Thyroid gland (tissue), 4 donors: ENCODE measurements at regions not wholly inside any gene's neighbourhood (a gene's known extent, or its start where the extent isn't known, plus 50 kb on each side); places are given as distances from the start of the nearest gene placed in this dataset.

Experiments used
- DNase-seq, 2 donors: peaks; one replicate each; pipeline ENCODE4 v3.0.0-alpha.2; 2019
- H3K27ac ChIP-seq, 3 donors: fragments of 200-600 bp; sonication (generic); 1 replicate in 2 of 3; 2 replicates in 1 of 3; pipeline ENCODE4 v1.5.1; 2016 to 2019; ENCODE audit warnings: mild to moderate bottlenecking in 1 of 3, moderate library complexity in 1 of 3
- H3K27me3 ChIP-seq: fragments of 200-600 bp; sonication (generic); one replicate; pipeline ENCODE4 v1.5.1; 2019
- H3K36me3 ChIP-seq, 2 donors: fragments of 200-600 bp; sonication (generic); one replicate each; pipeline ENCODE4 v1.5.1; 2016 to 2019
- H3K4me1 ChIP-seq, 2 donors: fragments of 200-600 bp; sonication (generic); one replicate each; pipeline ENCODE4 v1.5.1; 2017 to 2019
- H3K4me3 ChIP-seq, 3 donors: fragments of 200-600 bp; sonication (generic); replicated peaks in 1 of 3; 1 replicate in 2 of 3; 2 replicates in 1 of 3; pipeline ENCODE4 v1.5.1; 2016; ENCODE audit warnings: mild to moderate bottlenecking in 1 of 3
- H3K9me3 ChIP-seq: fragments of 200-600 bp; sonication (generic); one replicate; pipeline ENCODE4 v1.5.1; 2017
- POLR2A ChIP-seq, 2 donors: fragments of 450-650 bp; IDR thresholded peaks; one replicate each; pipeline ENCODE4 v1.6.1; 2017; ENCODE audit warnings: antibody characterized with exemption in 2 of 2, mild to moderate bottlenecking in 2 of 2, moderate library complexity in 1 of 2
- WGBS, 2 donors: methylation state at CpG; one replicate each; pipeline ENCODE4 v1.1.5; 2017; 5-methylcytosine and 5-hydroxymethylcytosine counted together
- intact Hi-C: fragments of 100-400 bp; cut with DNase I; formaldehyde crosslinking; loops from one replicate; pipeline ENCODE4 v1.15.1; 2023
- TF ChIP-seq, protein P1 (sequence below), 6 experiments: fragments of 200-600 bp in 3 of 6; fragments of 450-650 bp in 3 of 6; sonication (generic) in 3 of 6; IDR thresholded peaks; one replicate each; pipeline ENCODE4 v1.5.1; 2016 to 2019; ENCODE audit warnings: antibody characterized with exemption in 6 of 6, mild to moderate bottlenecking in 2 of 6, inconsistent platforms in 1 of 6, moderate library complexity in 1 of 6

DNA sequence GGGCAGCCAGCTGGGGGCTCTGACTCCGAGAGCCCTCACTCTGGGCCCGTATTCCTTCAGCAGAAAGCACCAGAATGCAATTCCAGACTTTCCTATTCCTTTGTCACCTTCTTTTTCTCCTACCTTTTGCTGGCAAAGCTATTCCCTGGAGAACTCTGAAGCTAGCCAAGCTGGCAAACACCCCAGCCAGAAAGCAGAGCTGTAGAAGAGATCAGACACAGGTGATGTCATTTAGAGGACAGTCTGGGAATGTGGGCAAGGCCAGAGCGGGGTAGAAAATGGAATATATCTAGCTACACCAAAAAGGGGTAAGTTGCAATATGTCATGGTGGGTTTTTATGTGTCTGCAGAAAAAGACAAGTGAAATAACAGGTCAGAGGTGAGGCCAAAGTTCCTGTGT, 205.1 kb downstream of the NXPE2 start:
- no peaks in the 10 kb centered on the region for H3K9me3 ChIP-seq
- H3K27me3 ChIP-seq: no peaks in the 10 kb centered on the region
- no peaks in the 10 kb centered on the region for H3K36me3 ChIP-seq
- DNase-seq: peak; percentile 19 to 41
- intact Hi-C loops: no loop called here
- no peak overlapping the region for H3K4me3 ChIP-seq
- 84 to 87% methylated on average over 3 of the region's 3 CpGs for WGBS, 2 donors
- TF ChIP-seq, protein P1, sequence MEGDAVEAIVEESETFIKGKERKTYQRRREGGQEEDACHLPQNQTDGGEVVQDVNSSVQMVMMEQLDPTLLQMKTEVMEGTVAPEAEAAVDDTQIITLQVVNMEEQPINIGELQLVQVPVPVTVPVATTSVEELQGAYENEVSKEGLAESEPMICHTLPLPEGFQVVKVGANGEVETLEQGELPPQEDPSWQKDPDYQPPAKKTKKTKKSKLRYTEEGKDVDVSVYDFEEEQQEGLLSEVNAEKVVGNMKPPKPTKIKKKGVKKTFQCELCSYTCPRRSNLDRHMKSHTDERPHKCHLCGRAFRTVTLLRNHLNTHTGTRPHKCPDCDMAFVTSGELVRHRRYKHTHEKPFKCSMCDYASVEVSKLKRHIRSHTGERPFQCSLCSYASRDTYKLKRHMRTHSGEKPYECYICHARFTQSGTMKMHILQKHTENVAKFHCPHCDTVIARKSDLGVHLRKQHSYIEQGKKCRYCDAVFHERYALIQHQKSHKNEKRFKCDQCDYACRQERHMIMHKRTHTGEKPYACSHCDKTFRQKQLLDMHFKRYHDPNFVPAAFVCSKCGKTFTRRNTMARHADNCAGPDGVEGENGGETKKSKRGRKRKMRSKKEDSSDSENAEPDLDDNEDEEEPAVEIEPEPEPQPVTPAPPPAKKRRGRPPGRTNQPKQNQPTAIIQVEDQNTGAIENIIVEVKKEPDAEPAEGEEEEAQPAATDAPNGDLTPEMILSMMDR (IDR thresholded peaks at IDR 0.05): no peak
- TF ChIP-seq POLR2A (IDR thresholded peaks at IDR 0.05): no peak
- H3K27ac ChIP-seq: no peak overlapping the region
- peaks cover 0 to 25% of the 10 kb centered on the region in 2 donors for H3K4me1 ChIP-seq

DNA sequence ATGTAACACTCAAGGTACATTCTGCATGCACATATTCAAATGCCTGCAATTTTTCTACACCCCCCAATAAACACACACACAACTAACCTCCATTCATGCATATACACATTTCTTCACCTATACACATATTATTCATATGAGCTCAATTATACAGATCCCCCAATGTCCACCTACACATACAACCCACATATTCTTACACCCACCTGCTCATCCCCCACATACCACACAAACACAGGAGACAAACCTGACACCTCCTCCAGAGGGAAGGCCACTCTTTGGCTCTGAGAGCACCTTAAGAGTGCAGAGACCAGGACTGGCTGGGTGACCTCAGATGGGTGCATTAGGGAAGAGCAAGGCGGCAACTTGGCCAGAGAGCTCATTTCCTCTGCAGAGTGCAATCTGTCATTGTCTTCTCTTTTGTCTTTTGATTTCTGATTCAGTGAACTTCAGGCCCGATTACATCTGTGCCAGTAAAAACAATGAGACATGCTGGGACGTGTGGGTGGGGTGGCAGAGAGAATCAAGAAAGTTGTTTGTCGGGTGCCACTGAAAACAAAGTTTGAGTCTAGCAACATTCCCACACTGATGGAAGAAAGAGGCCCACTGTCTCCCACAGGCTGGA, 208.4 kb downstream of the NXPE2 start:
- Histone ChIP-seq H3K27ac (no peak overlapping the region), H3K4me3 (no peak overlapping the region), H3K9me3 (no peaks in the 10 kb centered on the region), H3K36me3 (no peaks in the 10 kb centered on the region), H3K27me3 (no peaks in the 10 kb centered on the region), H3K4me1 (peaks cover 0 to 23% of the 10 kb centered on the region in 2 donors)
- 25 to 30% methylated on average over 4 of the region's 4 CpGs for WGBS, 2 donors
- TF ChIP-seq POLR2A (IDR thresholded peaks at IDR 0.05): no peak
- TF ChIP-seq, protein P1 (IDR thresholded peaks at IDR 0.05): no peak
- no peak for DNase-seq
- intact Hi-C loops: no loop called here

- H3K4me1 ChIP-seq: peaks cover 0 to 6% of the 10 kb centered on the region in 2 donors
- no peaks in the 10 kb centered on the region for H3K9me3 ChIP-seq
- intact Hi-C loops: no loop called here
- no peak for TF ChIP-seq POLR2A (IDR thresholded peaks at IDR 0.05)
- TF ChIP-seq, protein P1 (IDR thresholded peaks at IDR 0.05): no peak
- 73% methylated on average over 12 of the region's 12 CpGs for WGBS, 2 donors
- no peaks in the 10 kb centered on the region for H3K36me3 ChIP-seq
- no peaks in the 10 kb centered on the region for H3K27me3 ChIP-seq
- no peak for DNase-seq
- H3K4me3 ChIP-seq: no peak overlapping the region
- H3K27ac ChIP-seq: no peak overlapping the region
Observed at GRCh38 chr11:114889594-114890011, 211.3 kb downstream of the NXPE2 start.

DNA sequence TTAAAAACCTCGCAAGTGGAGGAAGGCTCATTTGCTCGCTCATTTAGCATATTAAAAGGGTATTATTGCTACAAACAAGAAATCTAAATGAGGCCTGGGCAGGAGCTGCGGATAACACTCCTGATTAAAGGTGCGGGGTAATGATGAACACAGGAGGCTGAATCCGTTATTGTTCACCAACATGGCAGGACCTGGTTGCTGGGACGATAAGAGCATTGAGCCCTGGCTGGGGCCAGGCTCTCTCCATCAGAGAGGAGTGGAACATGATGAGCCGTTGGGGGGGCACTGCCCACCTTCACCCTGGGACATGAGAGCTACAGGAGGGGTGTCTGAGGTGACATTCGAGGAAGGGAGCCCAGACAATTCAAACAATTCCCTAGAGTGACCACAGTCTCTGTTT, 211.7 kb downstream of the NXPE2 start:
- Histone ChIP-seq H3K36me3 (no peaks in the 10 kb centered on the region), H3K4me1 (peaks cover 0 to 6% of the 10 kb centered on the region in 2 donors), H3K4me3 (no peak overlapping the region), H3K27ac (no peak overlapping the region), H3K27me3 (no peaks in the 10 kb centered on the region), H3K9me3 (no peaks in the 10 kb centered on the region)
- WGBS, 2 donors: 71 to 73% methylated on average over 8 of the region's 8 CpGs
- intact Hi-C loops: no loop called here
- DNase-seq: no peak
- TF ChIP-seq, protein P1 (IDR thresholded peaks at IDR 0.05): no peak
- no peak for TF ChIP-seq POLR2A (IDR thresholded peaks at IDR 0.05)

DNA sequence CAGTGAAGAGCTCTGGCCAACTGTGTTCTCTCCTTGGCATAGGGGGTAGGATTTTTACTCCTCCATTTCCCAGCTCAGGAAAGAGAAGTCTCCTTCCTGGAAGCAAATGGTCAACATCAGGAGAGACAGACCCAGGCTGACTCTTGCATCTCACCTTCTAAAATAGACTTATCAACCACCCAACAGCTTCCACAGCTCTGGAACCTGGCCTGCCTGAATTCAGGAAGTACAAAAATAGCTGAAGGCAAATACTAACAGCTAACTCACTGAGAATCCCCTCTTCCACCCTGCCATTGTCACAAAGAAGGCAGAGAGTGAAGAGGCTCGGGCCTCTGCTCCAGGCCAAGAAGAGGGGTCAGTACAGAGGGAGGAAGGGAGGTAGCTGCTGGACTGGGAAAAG, 213.6 kb downstream of the NXPE2 start:
- Histone ChIP-seq H3K4me3 (no peak overlapping the region), H3K36me3 (no peaks in the 10 kb centered on the region), H3K27me3 (no peaks in the 10 kb centered on the region), H3K27ac (no peak overlapping the region), H3K9me3 (no peaks in the 10 kb centered on the region), H3K4me1 (peaks cover 0 to 3% of the 10 kb centered on the region in 2 donors)
- TF ChIP-seq POLR2A (IDR thresholded peaks at IDR 0.05): no peak
- TF ChIP-seq, protein P1 (IDR thresholded peaks at IDR 0.05): no peak
- intact Hi-C loops: no loop called here
- no peak for DNase-seq
- 75 to 79% methylated on average over 1 of the region's 1 CpG for WGBS, 2 donors
